GM19452 (cell line): ENCODE measurements at regions not wholly inside any gene's neighbourhood (a gene's known extent, or its start where the extent isn't known, plus 50 kb on each side); places are given as distances from the start of the nearest gene placed in this dataset.

Experiments
- ATAC-seq: cut with Tn5 transposase; IDR thresholded peaks from one replicate; pipeline ENCODE4 v1.9.1; 2021; ENCODE audit not compliant: unreplicated experiment

DNA sequence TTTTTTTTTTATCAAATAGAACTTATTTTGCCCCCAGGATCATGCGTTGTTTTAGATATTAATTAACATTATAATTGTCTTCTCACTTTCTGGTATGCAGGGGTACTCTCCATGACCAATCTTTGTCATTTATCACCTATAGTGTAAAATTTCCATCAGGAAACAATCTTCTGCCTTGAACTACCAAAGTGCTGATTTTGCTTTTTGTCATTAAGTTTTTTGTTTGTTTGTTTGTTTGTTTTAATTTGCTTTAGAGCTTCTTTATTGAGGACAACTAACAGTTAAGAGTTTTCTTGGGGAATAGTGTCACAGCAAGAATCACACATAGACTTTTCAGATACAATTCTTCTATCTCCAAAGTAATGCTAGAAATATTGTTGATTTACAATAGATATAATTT, 171.2 kb upstream of the PRPS1L1 start:
- no peak for ATAC-seq

DNA sequence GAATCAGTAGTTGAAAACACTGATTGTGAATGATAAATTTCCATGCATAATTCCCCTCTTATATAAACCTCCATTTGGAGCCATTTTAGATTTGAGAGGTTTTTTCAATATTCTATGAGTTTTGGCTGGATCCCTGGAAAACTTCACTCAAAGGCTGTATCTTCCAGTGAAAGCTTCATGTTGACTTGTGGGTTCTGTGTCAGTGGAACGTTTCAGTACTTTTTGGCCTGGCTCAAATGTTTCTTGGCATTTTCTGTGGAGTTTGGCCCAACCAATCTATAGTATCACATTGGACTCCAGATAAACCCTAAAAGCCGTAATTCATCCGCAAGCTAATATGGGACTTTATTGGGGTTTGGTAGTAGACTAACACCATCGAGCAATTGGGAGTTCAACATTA, 172.6 kb upstream of the PRPS1L1 start:
- no peak for ATAC-seq

DNA sequence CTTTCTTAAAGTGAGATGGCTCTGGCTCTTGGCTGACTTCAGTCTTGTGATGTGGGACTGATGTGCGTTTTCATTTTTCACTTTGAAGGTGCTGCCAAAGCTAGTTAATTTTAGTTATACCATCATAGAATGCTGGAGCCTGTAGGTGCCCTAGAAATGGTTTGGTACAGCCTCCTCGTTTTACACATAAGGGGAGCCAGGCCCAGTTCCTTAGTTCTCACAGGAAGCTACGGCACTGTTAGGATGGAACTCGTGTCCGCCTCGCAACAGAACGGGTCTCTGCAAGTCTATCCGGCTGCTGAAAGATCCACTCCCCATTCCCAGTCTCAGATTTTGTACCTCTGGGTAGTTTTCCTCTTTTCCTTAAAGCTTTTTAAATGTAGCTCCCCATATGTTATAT, 173.2 kb upstream of the PRPS1L1 start:
- no peak for ATAC-seq

DNA sequence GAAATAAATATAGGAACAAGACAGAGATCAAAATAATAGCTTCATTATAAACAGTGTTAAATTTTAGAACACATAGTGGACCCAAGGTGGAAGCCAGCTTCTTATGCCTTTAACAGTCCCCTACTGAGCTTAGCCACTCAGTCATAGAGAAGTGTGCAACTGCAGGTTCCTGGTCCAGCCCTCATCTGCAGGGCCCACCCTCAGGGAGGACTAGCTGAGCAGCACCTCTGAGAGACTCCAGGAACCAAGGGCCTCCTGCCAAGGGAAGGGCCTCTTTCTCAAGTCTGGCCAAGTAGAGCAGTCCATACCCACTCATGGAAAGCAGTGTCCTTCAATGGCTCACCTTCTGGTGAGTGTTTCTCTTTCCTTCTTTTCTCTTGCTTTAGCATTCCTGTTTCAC, 173.7 kb upstream of the PRPS1L1 start:
- no peak for ATAC-seq

DNA sequence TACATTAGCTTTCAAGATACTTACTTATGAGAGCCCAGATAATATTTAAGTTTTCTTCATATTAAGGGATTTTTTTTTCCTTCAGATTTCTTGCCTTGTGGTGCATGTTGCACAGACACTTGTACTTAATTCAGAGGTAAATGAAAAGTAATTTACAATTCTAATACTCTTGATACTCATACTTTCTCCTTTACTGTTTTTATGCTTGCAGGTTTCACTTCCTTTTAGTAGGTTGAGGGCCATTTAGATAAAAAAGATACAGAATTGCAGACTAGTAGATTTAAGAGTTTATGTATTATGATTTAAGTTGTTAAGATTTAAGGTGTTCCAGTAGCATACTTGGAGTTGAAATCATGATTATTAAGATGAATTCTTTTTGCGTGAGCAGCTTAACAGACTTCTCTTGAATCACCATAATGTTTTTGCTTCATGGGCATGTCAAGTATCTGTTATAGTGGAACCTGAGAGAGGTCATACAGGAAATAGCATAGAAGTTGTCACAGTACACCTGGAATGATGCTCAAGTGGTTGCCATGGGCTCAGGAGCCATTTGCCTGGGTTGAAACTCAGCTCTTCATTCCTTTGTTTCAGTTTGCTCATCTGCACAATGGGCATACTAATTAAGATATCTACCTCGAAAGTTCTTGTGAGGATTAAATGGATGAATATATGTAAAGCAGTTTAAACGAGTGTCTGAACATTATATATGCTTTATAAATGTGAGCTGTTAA, 174.8 kb upstream of the PRPS1L1 start:
- peak; percentile 65 for ATAC-seq

DNA sequence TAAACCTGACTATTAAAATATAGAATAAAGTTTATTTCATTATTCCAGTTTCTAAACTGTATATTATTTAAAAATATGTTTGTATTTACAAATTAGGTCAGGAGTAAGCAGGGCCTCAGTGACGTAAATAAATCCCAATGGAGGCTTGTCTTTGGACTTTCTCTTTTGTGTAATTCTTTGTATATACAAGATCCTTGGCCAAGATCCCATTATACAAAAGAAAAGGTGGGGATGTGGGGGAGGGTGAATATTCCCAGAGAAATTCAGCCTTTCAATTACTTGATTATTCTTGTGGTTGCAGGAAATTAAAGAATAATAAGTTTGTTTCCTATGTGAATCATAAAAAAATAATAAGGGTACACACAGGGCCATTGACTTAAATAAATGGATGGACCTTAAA, 178.7 kb upstream of the PRPS1L1 start:
- ATAC-seq = no peak

DNA sequence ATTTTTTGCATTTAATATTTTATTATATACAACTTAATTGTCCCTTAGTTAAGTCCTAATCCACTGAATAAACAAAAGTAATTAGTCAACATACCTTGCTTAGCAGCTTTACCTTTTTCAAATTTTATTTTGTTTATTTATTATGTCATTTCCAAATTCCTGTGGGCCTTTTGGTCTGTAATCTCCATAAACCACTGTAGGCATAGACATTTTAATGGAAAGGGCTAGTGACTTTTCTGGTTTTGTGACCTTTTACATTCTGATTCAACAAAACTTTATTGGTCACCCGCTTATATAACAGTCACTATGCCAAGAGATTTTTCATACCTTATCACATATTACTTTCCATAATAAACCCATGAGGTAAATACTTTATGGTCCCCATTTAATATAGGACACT, 181.3 kb upstream of the PRPS1L1 start:
- no peak for ATAC-seq

DNA sequence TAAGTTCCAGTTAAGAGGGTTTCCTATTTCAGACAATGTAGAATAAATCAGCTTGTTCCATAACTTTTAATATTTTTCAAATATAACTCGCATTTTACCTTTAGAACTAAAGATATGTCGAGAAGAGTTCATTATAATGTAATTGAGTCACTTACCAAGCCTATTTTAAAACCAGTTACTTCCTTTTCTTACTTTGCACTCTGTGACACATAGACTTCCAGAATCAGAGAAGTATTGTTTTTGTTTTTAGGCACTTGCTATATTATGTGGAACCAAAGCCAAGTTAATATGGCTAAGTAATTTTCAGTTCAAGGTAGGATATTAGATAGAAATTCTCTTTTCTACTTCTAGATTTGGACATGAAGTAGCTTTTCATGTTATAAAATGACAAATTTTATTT, 182.7 kb upstream of the PRPS1L1 start:
- ATAC-seq = no peak

DNA sequence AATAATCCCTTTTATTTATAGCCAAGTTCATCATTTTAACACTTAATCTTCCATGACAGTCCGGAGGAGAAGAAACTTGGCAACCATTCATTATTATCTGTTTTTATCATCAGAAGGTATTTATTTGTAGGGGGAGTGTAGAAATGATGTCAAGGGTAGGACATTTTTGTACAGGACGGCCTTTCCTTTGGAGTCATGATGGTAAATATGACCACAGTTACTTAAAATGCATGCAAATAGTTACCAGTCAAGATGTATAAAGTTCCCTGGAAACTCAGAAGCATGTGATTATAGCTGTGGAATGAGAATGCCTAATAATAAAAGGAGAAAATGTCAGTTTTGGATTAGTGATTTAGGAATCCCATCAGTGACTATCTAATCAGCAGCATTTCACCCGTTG, 183.1 kb upstream of the PRPS1L1 start:
- ATAC-seq = no peak

DNA sequence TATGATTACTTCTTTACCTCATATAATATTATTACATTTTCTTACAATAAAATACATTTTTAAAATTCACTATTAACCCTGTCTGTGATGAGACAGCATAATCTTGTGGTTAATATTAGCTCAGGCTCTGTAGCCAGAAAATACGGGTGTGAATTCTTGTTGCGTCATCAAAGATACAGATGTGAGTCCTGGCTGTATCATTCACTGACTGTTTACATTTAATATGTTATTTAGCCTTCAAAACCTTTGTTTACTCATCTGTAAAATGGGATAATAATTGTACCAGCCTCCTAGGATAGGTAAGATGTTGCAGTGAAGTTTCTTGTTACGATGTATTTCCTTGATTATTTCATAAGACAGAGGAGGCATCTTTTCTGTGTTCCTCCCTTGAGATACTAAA, 184.7 kb upstream of the PRPS1L1 start:
- ATAC-seq = no peak

DNA sequence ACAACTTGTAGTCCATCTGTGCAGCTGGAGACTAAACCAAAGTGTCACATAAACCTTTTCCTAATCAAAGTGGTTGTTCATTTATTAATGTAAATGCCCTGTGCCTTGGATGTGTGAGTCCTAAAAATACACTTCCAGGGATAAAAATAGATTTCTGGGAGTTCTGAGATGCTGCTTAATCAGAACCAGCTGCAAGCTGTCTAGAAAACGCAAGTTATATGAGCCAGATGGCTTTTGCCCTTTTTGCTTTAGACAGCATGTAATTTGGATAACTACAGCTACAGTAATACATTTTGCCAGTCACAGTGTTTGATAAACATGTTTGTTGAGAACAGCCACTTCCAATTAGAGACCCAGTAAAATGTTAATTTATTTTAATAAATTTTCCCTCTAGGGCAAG, 185.1 kb upstream of the PRPS1L1 start:
- ATAC-seq = no peak

DNA sequence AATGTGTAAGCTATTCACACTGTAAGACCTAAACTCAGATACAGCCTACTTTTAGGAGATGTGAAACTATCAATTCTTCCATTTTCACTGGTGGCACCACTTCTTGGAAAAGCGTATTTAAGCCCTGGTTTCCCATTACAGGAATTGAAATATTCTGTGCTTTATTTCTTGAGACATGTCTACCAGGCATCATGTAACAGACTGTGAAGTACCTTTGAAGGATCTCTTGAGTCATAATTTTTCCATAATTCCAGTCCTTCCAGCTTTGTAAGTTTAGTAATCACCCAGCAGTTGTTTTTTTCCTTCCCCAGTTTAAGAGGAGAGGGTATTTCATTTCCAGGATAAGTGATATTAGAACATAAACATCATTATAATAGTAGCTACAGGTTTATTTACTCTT, 186.0 kb upstream of the PRPS1L1 start:
- no peak for ATAC-seq

DNA sequence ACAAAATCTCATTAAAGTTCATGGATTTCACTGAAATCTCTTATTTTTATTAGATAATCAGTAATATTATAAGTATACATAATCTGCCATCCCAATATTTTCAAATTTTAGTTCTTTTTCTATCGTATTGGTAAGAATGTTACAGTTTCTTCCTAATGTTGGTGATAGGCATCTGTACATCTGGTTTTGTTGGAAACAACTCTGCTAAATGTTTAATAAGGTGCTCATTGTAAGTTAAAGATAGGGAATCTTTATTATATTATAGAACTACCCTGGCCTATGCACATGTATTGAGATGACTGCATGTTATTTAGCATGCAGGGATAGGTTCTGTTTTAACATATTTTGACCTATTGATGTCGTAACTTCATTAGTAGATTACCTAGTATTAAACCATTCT, 188.6 kb upstream of the PRPS1L1 start:
- no peak for ATAC-seq

DNA sequence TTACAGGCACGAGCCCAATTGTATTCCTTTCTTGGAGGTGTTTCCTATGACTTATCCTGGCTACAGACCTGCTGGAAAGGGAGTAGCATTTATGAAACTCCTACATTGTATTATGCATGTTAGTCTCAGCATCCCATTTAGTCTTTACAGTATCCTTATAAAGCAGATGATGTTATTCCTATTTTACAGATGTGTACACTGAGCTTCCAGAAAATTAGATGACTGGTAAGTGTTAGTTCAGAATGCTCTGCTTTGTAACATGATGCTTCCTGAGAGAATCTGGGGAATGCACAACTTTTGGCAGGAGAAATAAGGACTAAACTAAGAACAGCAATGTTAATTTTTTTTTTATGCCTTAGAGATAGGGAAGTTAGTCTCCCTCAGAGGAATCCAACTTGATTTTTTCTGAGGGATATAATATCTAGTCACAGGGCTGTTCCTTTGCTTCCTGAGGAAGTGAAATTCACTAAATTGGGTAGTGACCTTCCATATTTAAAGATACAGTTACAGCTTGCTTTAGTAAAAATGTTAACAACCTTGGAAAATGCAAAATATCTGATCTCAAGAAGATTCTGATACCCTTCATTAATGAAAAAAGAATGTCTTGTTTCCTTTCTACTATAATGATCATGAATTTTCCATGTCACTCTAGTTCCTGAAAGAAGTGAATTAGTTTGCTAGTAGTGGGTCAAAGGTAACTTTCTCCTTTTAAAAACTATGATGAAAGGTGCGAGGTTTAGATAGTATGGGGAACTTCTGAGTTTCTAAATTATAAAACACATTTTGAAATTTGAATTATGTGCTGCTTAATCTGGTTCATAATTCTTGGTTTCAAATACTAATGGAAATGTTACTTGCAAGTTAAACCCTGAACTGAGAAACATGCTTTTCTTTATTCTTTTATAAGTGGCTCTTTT, 194.0 kb upstream of the PRPS1L1 start:
- no peak for ATAC-seq

DNA sequence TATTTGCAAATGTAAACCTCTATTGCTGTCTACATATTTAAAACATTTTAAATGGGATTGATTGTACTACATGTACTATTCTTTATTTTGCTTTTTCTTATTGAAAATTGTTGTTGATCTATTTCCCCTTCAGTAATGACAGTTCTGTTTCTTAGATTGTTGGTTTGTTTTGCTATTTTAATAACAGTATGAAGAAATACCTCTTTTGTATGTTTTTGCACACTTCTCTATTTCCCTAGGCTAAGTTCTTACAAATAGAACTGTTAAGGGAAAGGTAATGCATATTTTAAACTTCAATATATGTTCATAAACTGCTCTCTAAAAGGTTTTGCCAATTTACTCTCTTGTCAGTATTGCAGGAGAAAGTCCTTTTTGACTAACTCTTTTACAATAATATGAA, 195.0 kb upstream of the PRPS1L1 start:
- ATAC-seq = no peak

DNA sequence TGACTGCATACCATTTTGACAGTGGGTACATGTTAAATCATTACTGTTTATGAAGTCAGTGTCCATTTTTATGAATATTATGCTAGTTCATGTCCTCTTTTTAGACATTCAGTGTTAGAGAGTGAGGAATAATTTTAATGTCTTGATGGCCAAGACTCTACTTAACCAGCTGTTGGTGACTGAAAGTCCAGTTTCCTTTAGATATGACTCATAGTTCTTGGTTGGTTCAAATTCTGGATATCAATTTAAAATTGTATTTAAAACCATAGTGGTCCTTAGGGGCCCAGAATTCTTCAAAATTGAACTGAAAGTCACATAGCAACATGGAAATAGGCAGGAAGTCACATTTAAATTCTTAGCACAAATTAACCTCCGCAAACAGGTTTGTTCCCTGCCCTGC, 196.5 kb upstream of the PRPS1L1 start:
- no peak for ATAC-seq

DNA sequence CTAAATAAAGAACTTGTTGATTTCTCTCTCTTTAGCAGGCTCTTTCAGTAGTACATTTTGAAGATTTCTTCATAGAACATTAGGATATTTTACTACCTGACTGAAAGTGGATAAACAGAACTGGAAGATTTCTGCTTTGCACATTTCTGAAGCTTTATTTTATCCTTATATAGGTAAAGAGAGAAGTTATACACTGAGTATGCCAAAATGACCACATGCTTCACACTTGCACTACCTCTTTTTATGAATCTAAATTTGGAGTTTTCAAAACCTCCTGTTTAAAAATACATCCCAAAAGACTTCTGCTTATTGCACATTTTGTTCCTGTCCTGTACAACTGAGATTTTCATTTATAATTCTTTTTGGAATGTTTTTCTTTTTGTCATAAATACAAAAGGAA, 197.4 kb upstream of the PRPS1L1 start:
- ATAC-seq = no peak

DNA sequence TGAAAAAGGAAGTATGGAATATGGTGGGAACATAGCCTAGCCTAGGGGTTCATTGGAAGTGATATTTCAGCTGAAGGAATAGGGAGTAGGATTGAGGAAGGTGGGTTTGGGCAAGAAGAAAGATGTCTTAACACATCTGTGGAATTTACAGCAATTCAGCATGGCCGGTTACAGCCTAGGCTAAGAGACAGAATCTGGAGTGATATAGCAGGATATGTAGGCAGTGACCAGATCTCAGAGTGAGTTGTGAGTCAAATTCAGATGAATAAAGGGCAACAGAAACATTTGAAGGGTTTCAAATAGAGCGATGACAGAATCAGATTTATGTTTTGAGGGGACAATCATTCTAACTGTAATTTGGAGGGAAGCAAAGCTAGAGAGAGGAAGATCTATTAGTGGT, 199.0 kb upstream of the PRPS1L1 start:
- ATAC-seq = no peak

DNA sequence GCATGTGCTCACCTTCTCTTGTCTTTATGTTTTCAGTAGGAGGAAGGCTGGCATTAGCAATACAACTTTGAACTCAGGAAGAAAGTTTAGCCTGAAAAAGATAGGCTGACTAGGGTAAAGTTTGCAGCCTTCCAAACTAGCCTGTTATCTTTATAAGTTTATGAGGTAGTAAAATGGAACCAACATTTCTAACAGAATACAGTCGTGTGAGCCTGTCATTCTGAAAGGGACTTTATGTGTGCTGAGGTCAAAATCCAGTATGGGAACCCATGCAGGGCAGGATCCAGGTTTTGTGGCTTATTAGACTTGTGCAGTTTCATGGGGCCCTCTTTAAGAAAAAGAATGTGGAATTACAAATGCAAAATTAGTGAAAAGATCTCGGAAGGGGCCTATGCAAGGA, 201.0 kb upstream of the PRPS1L1 start:
- ATAC-seq = no peak

DNA sequence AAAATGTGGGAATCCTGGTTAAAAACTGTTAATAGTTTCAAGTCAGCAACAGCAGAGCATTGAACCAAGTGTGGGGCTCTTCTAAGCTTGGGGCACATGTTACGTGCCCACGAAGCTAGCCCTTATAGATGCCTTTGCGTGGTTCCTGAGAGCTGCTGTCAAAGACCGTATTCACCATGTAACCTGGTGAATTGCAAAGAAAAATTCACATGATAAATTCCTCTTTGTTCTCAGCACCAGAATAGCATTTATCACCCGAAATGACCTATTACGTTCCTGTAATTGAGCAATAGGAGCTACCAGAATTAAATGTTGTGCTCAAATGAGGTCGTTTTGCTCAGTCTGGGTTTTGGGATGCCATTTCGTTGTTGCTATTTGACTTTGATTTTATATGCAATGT, 202.6 kb upstream of the PRPS1L1 start:
- ATAC-seq = no peak

DNA sequence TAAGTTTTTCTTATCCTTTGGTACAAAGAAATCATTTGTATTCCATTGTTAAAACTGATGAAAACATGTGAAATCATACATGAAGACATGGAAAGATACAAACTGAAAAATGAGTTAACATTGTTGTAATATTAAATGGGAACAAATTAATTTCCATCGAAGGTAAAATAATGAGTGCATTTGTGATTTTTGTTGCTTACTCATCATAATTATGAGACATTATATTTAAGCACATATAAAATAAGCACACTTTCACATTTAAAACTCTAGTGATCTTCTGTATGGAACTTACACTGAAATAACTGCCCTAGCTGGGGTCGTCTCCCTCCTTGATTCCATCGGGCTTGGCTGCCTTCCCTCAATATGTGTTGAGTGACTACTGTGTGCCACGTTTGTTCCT, 204.2 kb upstream of the PRPS1L1 start:
- no peak for ATAC-seq

DNA sequence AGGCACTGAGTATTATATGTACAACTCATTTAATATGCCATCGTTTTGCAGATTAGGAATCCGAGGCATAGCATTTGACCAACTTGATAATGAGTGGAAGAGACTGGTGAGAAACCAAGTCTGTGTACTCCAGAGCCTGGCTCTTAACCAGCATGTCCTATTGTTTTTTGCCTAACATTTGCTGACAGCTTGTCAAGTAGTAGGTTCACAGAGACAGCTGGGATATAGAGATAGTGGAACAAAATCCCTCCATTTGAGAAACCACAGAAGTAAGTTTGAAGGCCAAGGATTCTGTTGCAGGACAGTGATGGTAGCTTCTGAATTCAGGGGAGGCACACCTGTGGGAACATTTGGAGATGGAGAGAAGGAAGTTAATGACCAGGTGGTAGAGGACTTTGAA, 206.9 kb upstream of the PRPS1L1 start:
- no peak for ATAC-seq

DNA sequence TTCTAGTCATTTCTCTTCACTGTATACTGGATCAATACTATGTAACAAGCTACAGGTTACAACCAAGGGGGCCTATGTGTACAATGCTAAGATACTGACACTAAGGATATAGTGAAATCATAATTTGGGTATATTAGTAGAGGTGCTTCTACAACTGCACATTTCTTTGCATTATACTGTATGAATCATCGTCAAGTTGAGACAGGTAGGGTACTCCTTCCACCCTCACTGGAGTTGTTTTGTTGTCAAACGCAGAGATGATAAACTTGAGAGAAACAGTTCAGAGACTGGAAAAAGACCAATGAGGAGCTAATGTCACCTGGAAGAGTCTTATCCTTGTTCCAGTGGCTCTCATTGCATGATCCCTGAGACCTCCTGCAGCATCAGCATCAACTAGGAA, 208.2 kb upstream of the PRPS1L1 start:
- ATAC-seq = no peak
